Limb (tissue), 2 donors: ENCODE measurements at regions not wholly inside any gene's neighbourhood (a gene's known extent, or its start where the extent isn't known, plus 50 kb on each side); places are given as distances from the start of the nearest gene placed in this dataset.

Source experiments
- DNase-seq, 2 donors: peaks; one replicate each; pipeline ENCODE4 v3.0.0-alpha.2; 2016; ENCODE audit errors: extremely low spot score in 2 of 2

- no peak for DNase-seq
Measured at GRCh38 chr4:125140966-125141495, 173.7 kb upstream of the FAT4 start.

- DNase-seq, result no peak
Measured at GRCh38 chr4:125135652-125136051, 179.1 kb upstream of the FAT4 start.

GRCh38 chr4:125132729-125133128, 182.0 kb upstream of the FAT4 start:
- DNase-seq, result no peak

- peak in 1 of 2 donors; percentile 18 for DNase-seq
Measured at GRCh38 chr4:125131891-125132680, 182.7 kb upstream of the FAT4 start.

GRCh38 chr4:125125276-125125675, 189.5 kb upstream of the FAT4 start:
- no peak for DNase-seq

GRCh38 chr4:125123570-125124109, 191.1 kb upstream of the FAT4 start:
- peak in 1 of 2 donors; percentile 67 for DNase-seq

GRCh38 chr4:125121581-125121980, 193.2 kb upstream of the FAT4 start:
- peak in 1 of 2 donors; percentile 23 for DNase-seq

- DNase-seq, result no peak
Measured at GRCh38 chr4:125116431-125116830, 198.3 kb upstream of the FAT4 start.

GRCh38 chr4:125115941-125116340, 198.8 kb upstream of the FAT4 start:
- no peak for DNase-seq

GRCh38 chr4:125115476-125115875, 199.3 kb upstream of the FAT4 start:
- DNase-seq, result no peak

- no peak for DNase-seq
Measured at GRCh38 chr4:125112536-125112935, 202.2 kb upstream of the FAT4 start.

GRCh38 chr4:125111323-125111722, 203.4 kb upstream of the FAT4 start:
- DNase-seq, result no peak

GRCh38 chr4:125105561-125105960, 209.2 kb upstream of the FAT4 start:
- no peak for DNase-seq

GRCh38 chr4:125104616-125105015, 210.1 kb upstream of the FAT4 start:
- no peak for DNase-seq

- no peak for DNase-seq
Measured at GRCh38 chr4:125101719-125102118, 213.0 kb upstream of the FAT4 start.

GRCh38 chr4:125097729-125098128, 217.0 kb upstream of the FAT4 start:
- DNase-seq, result no peak

GRCh38 chr4:125096662-125097061, 218.1 kb upstream of the FAT4 start:
- no peak for DNase-seq

GRCh38 chr4:125091541-125091940, 223.2 kb upstream of the FAT4 start:
- no peak for DNase-seq

GRCh38 chr4:125091101-125091500, 223.7 kb upstream of the FAT4 start:
- DNase-seq, result peak in 1 of 2 donors; percentile 62

- no peak for DNase-seq
Measured at GRCh38 chr4:125084608-125085007, 230.1 kb upstream of the FAT4 start.

- no peak for DNase-seq
Measured at GRCh38 chr4:125082729-125083417, 231.9 kb upstream of the FAT4 start.

- no peak for DNase-seq
Measured at GRCh38 chr4:125072269-125072668, 242.5 kb upstream of the FAT4 start.
